ENCODE measurements at regions not wholly inside any gene's neighbourhood (a gene's known extent, or its start where the extent isn't known, plus 50 kb on each side); places are given as distances from the start of the nearest gene placed in this dataset.

GRCh38 chr2:240320204-240320993 lies 115.1 kb upstream of the GPC1 start:
- no peak for TF ChIP-seq CTCF (conservative IDR thresholded peaks at IDR 0.05)
- TF ChIP-seq ZFX (IDR thresholded peaks at IDR 0.05), result no peak

Measured in C4-2B (cell line).